ENCODE measurements at regions not wholly inside any gene's neighbourhood (a gene's known extent, or its start where the extent isn't known, plus 50 kb on each side); places are given as distances from the start of the nearest gene placed in this dataset.

GRCh38 chr3:110253794-110254193, 817.8 kb upstream of the NECTIN3 start:
- TF ChIP-seq ZBTB43 (CRISPR knock-in tag; IDR thresholded peaks at IDR 0.05): no peak
- no peak for TF ChIP-seq NFYB (CRISPR knock-in tag; conservative IDR thresholded peaks at IDR 0.05; ENCODE audit: low read depth)
- TF ChIP-seq CTCF (IDR thresholded peaks at IDR 0.05): no peak
- TF ChIP-seq NFE2L1 (CRISPR knock-in tag; IDR thresholded peaks at IDR 0.05): no peak
- no peak for TF ChIP-seq ZNF232 (CRISPR knock-in tag; IDR thresholded peaks at IDR 0.05)
- no peak for TF ChIP-seq ZNF281 (CRISPR knock-in tag; IDR thresholded peaks at IDR 0.05)
- no peak for TF ChIP-seq STAT6 (CRISPR knock-in tag; conservative IDR thresholded peaks at IDR 0.05; ENCODE audit: low read depth)
- TF ChIP-seq CREB1 (CRISPR knock-in tag; IDR thresholded peaks at IDR 0.05): no peak
- TF ChIP-seq ZNF121 (CRISPR knock-in tag; IDR thresholded peaks at IDR 0.05): no peak
- no peak for TF ChIP-seq FOXP4 (CRISPR knock-in tag; IDR thresholded peaks at IDR 0.05)
- no peak for TF ChIP-seq SMAD3 (CRISPR knock-in tag; IDR thresholded peaks at IDR 0.05; ENCODE audit: borderline replicate concordance)
- TF ChIP-seq ZNF396 (CRISPR knock-in tag; IDR thresholded peaks at IDR 0.05; ENCODE audit: borderline replicate concordance): no peak
- TF ChIP-seq MLX (CRISPR knock-in tag; IDR thresholded peaks at IDR 0.05): no peak

Measured in WTC11 (cell line).